ENCODE measurements at regions not wholly inside any gene's neighbourhood (a gene's known extent, or its start where the extent isn't known, plus 50 kb on each side); places are given as distances from the start of the nearest gene placed in this dataset.

DNA sequence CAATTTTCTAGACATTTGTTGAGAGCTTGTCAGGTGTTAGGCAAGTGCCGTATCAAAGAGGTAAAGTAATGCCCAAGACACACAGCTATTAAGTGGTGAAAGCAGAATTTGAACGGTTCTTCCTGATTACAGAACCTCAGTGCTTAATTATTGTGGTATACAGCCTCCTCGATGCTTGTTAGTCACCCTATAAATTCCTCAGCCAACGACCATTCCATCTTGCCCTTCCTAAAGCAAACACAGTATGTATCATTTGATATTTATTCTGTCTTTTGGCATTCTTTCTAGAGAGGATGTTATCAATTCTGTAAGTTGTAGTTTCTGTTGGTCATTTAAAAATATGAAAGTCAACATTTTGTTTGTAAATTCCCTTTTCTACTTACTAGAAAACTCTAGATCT lies 297.8 kb upstream of the BMP2 start:
- H3K4me1 Mint-ChIP-seq, result no peaks in the 10 kb centered on the region
- H3K27me3 ChIP-seq (ENCODE audit: control insufficient read depth in 2 of 2, insufficient read depth in 2 of 2, low read length in 2 of 2), result no peaks in the 10 kb centered on the region
- H3K27ac ChIP-seq (ENCODE audit: low read depth in 1 of 2, low read length in 2 of 2), result no peak overlapping the region
- no CpG with 5 or more reads among the region's 4 CpGs for WGBS (ENCODE audit: insufficient coverage)
- no peak overlapping the region for H3K9ac ChIP-seq (ENCODE audit: insufficient read depth, low read length, poor library complexity, severe bottlenecking)
- no peaks in the 10 kb centered on the region for H4K20me1 ChIP-seq (ENCODE audit: insufficient read depth, low read length)
- no peak overlapping the region for H3K27ac Mint-ChIP-seq
- H3K9me3 ChIP-seq (replicated peaks in 1 of 2; ENCODE audit: control insufficient read depth in 1 of 2, insufficient read depth in 1 of 2, low read length in 2 of 2), result no peaks in the 10 kb centered on the region
- no peak overlapping the region for H3K4me2 ChIP-seq (replicated peaks; ENCODE audit: extremely low read depth, low read length, poor library complexity, severe bottlenecking)
- peaks cover 0 to 4% (median 1%) of the 10 kb centered on the region in 7 donors for H3K9me3 Mint-ChIP-seq
- no peaks in the 10 kb centered on the region for H3K36me3 ChIP-seq (replicated peaks in 1 of 2; ENCODE audit: control insufficient read depth in 1 of 2, insufficient read depth in 2 of 2, low read length in 2 of 2)
- H3K4me1 ChIP-seq (ENCODE audit: control insufficient read depth in 1 of 2, insufficient read depth in 2 of 2, low read length in 2 of 2), result no peaks in the 10 kb centered on the region
- H2AFZ ChIP-seq (ENCODE audit: insufficient read depth, low read depth, low read length, poor library complexity, severe bottlenecking), result no peak overlapping the region
- DNase-seq, result no peak
- H3K27me3 Mint-ChIP-seq (ENCODE audit: low read depth in 3 of 3), result peaks cover 0 to 2% (median 0%) of the 10 kb centered on the region in 3 donors
- intact Hi-C loops (cut with micrococcal nuclease), result no loop called here
- no peaks in the 10 kb centered on the region for H3K36me3 Mint-ChIP-seq
- H3K4me3 Mint-ChIP-seq, result no peak overlapping the region
- TF ChIP-seq, protein P1, sequence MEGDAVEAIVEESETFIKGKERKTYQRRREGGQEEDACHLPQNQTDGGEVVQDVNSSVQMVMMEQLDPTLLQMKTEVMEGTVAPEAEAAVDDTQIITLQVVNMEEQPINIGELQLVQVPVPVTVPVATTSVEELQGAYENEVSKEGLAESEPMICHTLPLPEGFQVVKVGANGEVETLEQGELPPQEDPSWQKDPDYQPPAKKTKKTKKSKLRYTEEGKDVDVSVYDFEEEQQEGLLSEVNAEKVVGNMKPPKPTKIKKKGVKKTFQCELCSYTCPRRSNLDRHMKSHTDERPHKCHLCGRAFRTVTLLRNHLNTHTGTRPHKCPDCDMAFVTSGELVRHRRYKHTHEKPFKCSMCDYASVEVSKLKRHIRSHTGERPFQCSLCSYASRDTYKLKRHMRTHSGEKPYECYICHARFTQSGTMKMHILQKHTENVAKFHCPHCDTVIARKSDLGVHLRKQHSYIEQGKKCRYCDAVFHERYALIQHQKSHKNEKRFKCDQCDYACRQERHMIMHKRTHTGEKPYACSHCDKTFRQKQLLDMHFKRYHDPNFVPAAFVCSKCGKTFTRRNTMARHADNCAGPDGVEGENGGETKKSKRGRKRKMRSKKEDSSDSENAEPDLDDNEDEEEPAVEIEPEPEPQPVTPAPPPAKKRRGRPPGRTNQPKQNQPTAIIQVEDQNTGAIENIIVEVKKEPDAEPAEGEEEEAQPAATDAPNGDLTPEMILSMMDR (IDR thresholded peaks at IDR 0.05), result no peak
- H3K4me3 ChIP-seq (replicated peaks in 1 of 3; ENCODE audit: low read depth in 2 of 3, low read length in 3 of 3), result no peak overlapping the region
- no peaks in the 10 kb centered on the region for H3K79me2 ChIP-seq (ENCODE audit: insufficient read depth, low read length)

DNA sequence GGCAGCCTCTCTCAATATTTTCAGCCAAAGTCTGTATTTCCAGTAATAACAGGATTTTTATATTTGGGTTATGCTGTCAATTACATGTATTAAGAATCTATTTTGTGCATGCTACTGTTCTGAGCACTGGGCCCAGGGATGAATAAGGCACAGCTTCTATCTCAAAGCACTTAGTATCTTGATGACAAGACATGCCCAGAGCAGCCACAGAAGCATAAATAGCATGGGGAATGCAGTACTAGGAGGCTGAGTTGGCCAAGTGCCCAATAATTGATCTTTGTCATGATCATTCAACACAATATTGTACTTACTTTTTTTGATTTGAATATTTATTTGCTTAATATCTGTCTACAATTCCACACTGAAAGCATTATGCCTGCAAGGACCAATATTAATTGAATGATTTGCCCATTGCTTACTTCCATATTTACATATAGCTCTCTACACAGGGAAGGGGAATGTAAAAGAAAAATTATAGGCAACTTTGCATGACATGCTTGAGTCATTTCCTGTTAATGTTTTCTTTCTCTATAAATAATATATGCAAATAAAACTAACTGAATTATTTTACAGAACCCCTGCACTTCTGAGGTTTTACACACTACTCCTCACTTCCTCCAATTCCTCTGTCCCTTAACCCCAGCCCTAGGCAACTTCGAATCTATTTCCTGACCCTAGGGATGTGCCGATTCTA lies 298.9 kb upstream of the BMP2 start:
- Mint-ChIP-seq H3K27me3 (ENCODE audit: low read depth in 3 of 3) (peaks cover 0 to 2% (median 0%) of the 10 kb centered on the region in 3 donors), H3K27ac (no peak overlapping the region), H3K36me3 (no peaks in the 10 kb centered on the region), H3K4me1 (no peaks in the 10 kb centered on the region), H3K4me3 (no peak overlapping the region), H3K9me3 (peaks cover 0 to 4% (median 1%) of the 10 kb centered on the region in 7 donors)
- no peak for DNase-seq
- Histone ChIP-seq H3K79me2 (ENCODE audit: insufficient read depth, low read length) (no peaks in the 10 kb centered on the region), H3K36me3 (replicated peaks in 1 of 2; ENCODE audit: control insufficient read depth in 1 of 2, insufficient read depth in 2 of 2, low read length in 2 of 2) (no peaks in the 10 kb centered on the region), H3K9ac (ENCODE audit: insufficient read depth, low read length, poor library complexity, severe bottlenecking) (no peak overlapping the region), H4K20me1 (ENCODE audit: insufficient read depth, low read length) (no peaks in the 10 kb centered on the region), H3K4me2 (replicated peaks; ENCODE audit: extremely low read depth, low read length, poor library complexity, severe bottlenecking) (no peak overlapping the region), H3K4me3 (replicated peaks in 1 of 3; ENCODE audit: low read depth in 2 of 3, low read length in 3 of 3) (no peak overlapping the region), H3K27ac (ENCODE audit: low read depth in 1 of 2, low read length in 2 of 2) (no peak overlapping the region), H3K27me3 (ENCODE audit: control insufficient read depth in 2 of 2, insufficient read depth in 2 of 2, low read length in 2 of 2) (no peaks in the 10 kb centered on the region), H2AFZ (ENCODE audit: insufficient read depth, low read depth, low read length, poor library complexity, severe bottlenecking) (no peak overlapping the region), H3K9me3 (replicated peaks in 1 of 2; ENCODE audit: control insufficient read depth in 1 of 2, insufficient read depth in 1 of 2, low read length in 2 of 2) (no peaks in the 10 kb centered on the region), H3K4me1 (ENCODE audit: control insufficient read depth in 1 of 2, insufficient read depth in 2 of 2, low read length in 2 of 2) (no peaks in the 10 kb centered on the region)
- intact Hi-C loops (cut with micrococcal nuclease), result no loop called here
- WGBS (ENCODE audit: insufficient coverage), result no CpG with 5 or more reads among the region's 2 CpGs
- TF ChIP-seq, protein P1 (IDR thresholded peaks at IDR 0.05), result no peak

All from CD14-positive monocyte (primary cell).